ENCODE measurements at regions not wholly inside any gene's neighbourhood (a gene's known extent, or its start where the extent isn't known, plus 50 kb on each side); places are given as distances from the start of the nearest gene placed in this dataset.
"Not testable (repeated sequence)": the region's sequence is repeated elsewhere in the genome, so short reads cannot be mapped to it uniquely, and the experiment has no call there.

GRCh38 chr1:81264976-81265375 lies 535.8 kb upstream of the ADGRL2 start:
- Histone ChIP-seq H3K4me3 (ENCODE audit: low read depth in 1 of 5, low read length in 5 of 5) (no peak overlapping the region), H3K36me3 (ENCODE audit: control insufficient read depth in 5 of 5, insufficient read depth in 5 of 5, low read length in 5 of 5) (no peaks in the 10 kb centered on the region), H3K4me1 (ENCODE audit: control insufficient read depth in 5 of 5, insufficient read depth in 5 of 5, low read length in 5 of 5) (peaks cover 0 to 3% (median 0%) of the 10 kb centered on the region in 5 donors), H3K9ac (ENCODE audit: low read length in 5 of 5) (no peak overlapping the region), H3K27ac (ENCODE audit: low read depth, low read length) (no peak overlapping the region), H3K9me3 (ENCODE audit: control insufficient read depth in 5 of 5, low read length in 5 of 5) (no peaks in the 10 kb centered on the region), H3K27me3 (ENCODE audit: control insufficient read depth in 5 of 5, insufficient read depth in 4 of 5, low read length in 5 of 5) (no peaks in the 10 kb centered on the region)

- Histone ChIP-seq H3K36me3 (ENCODE audit: control insufficient read depth in 5 of 5, insufficient read depth in 5 of 5, low read length in 5 of 5) (no peaks in the 10 kb centered on the region), H3K4me3 (ENCODE audit: low read depth in 1 of 5, low read length in 5 of 5) (no peak overlapping the region), H3K9ac (ENCODE audit: low read length in 5 of 5) (no peak overlapping the region), H3K27ac (ENCODE audit: low read depth, low read length) (no peak overlapping the region), H3K27me3 (ENCODE audit: control insufficient read depth in 5 of 5, insufficient read depth in 4 of 5, low read length in 5 of 5) (no peaks in the 10 kb centered on the region), H3K4me1 (ENCODE audit: control insufficient read depth in 5 of 5, insufficient read depth in 5 of 5, low read length in 5 of 5) (peaks cover 0 to 3% (median 0%) of the 10 kb centered on the region in 5 donors), H3K9me3 (ENCODE audit: control insufficient read depth in 5 of 5, low read length in 5 of 5) (no peaks in the 10 kb centered on the region)
Observed at GRCh38 chr1:81259625-81260411, 540.9 kb upstream of the ADGRL2 start.

DNA sequence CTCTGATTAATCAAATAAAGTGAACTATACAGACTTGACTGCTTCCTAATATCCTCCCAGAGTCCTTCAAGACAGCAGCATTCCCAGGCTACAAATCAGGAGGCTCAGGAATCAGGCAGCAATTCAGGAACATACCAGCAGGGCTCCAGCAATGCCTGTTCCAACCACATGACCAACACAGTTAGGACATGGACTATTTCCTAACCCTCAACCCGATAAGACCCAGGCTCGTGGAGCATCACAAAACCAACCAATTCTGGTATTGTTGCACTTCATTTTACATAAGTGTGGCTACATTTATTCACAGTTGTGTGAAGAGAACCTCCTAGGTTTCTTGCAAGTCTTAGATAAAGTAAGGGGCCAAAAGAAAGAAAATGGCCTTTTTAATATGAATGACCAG lies 546.2 kb upstream of the ADGRL2 start:
- no peak overlapping the region for H3K9ac ChIP-seq (ENCODE audit: low read length in 5 of 5)
- H3K4me1 ChIP-seq (ENCODE audit: control insufficient read depth in 5 of 5, insufficient read depth in 5 of 5, low read length in 5 of 5) = no peaks in the 10 kb centered on the region
- no peak overlapping the region for H3K27ac ChIP-seq (ENCODE audit: low read depth, low read length)
- no peaks in the 10 kb centered on the region for H3K36me3 ChIP-seq (ENCODE audit: control insufficient read depth in 5 of 5, insufficient read depth in 5 of 5, low read length in 5 of 5)
- no peaks in the 10 kb centered on the region for H3K9me3 ChIP-seq (ENCODE audit: control insufficient read depth in 5 of 5, low read length in 5 of 5)
- no peak overlapping the region for H3K4me3 ChIP-seq (ENCODE audit: low read depth in 1 of 5, low read length in 5 of 5)
- no peaks in the 10 kb centered on the region for H3K27me3 ChIP-seq (ENCODE audit: control insufficient read depth in 5 of 5, insufficient read depth in 4 of 5, low read length in 5 of 5)

DNA sequence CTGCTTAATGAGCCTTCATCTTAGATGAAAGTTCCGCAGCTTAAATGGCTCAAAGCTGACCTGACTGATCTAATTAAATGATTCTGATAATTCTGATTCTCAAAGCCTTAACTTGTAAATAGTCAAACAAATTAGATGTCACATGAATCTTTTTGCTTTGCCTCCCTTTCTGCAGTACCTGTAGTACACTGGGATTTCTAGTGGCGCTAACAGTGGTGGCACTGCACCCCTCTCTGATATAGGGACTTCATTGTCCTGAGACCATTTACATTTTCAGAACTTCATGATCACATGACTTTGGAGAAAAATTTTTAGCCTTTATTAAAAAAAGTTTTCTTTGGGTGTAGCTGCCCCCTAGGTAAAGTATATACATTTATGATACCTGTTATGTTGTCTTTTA lies 546.7 kb upstream of the ADGRL2 start:
- H3K9ac ChIP-seq (ENCODE audit: low read length in 5 of 5) = no peak overlapping the region

DNA sequence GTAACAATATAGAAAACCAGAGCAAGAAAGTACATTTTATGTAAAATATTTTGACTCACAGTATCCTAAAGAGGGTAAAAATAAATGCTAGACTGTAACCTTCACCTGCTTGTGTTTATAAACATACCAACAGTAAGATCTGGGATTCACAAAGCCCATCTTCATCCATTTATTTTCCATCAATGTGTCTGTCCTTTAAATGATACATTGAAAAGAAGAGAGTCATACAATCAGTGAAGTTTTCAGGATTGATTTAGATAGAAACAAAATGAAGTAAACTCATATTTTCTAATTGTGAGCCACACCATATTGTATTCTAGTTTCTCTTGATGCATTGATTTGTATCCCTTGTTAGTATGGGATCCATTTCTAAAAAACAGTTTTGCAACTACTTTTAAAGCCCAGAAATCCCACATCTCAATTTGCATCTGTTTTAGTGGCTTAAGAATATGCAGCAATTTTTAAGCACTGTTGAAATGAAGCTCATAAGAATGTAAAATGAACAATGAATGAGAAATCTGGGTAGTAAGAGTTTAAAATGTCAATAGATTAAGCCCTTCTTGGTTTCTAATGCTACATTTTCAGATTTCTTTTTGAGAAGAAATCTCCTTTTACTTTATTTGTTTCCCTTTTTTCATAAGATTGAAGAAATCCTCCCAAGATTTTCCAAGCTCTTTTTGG lies 548.1 kb upstream of the ADGRL2 start:
- no peaks in the 10 kb centered on the region for H3K36me3 ChIP-seq (ENCODE audit: control insufficient read depth in 5 of 5, insufficient read depth in 5 of 5, low read length in 5 of 5)
- H3K9ac ChIP-seq (ENCODE audit: low read length in 5 of 5) = no peak overlapping the region
- H3K27ac ChIP-seq (ENCODE audit: low read depth, low read length) = no peak overlapping the region
- H3K9me3 ChIP-seq (ENCODE audit: control insufficient read depth in 5 of 5, low read length in 5 of 5) = no peaks in the 10 kb centered on the region
- no peaks in the 10 kb centered on the region for H3K27me3 ChIP-seq (ENCODE audit: control insufficient read depth in 5 of 5, insufficient read depth in 4 of 5, low read length in 5 of 5)
- H3K4me3 ChIP-seq (ENCODE audit: low read depth in 1 of 5, low read length in 5 of 5) = no peak overlapping the region
- no peaks in the 10 kb centered on the region for H3K4me1 ChIP-seq (ENCODE audit: control insufficient read depth in 5 of 5, insufficient read depth in 5 of 5, low read length in 5 of 5)

More for the DNA sequence above, 546.7 kb upstream of the ADGRL2 start:
- Histone ChIP-seq H3K4me3 (ENCODE audit: low read depth in 1 of 5, low read length in 5 of 5) (no peak overlapping the region), H3K36me3 (ENCODE audit: control insufficient read depth in 5 of 5, insufficient read depth in 5 of 5, low read length in 5 of 5) (no peaks in the 10 kb centered on the region), H3K9me3 (ENCODE audit: control insufficient read depth in 5 of 5, low read length in 5 of 5) (no peaks in the 10 kb centered on the region), H3K27ac (ENCODE audit: low read depth, low read length) (no peak overlapping the region), H3K4me1 (ENCODE audit: control insufficient read depth in 5 of 5, insufficient read depth in 5 of 5, low read length in 5 of 5) (no peaks in the 10 kb centered on the region), H3K27me3 (ENCODE audit: control insufficient read depth in 5 of 5, insufficient read depth in 4 of 5, low read length in 5 of 5) (no peaks in the 10 kb centered on the region)

- H3K9me3 ChIP-seq (ENCODE audit: control insufficient read depth in 5 of 5, low read length in 5 of 5); H3K4me3 ChIP-seq (ENCODE audit: low read depth in 1 of 5, low read length in 5 of 5); H3K36me3 ChIP-seq (ENCODE audit: control insufficient read depth in 5 of 5, insufficient read depth in 5 of 5, low read length in 5 of 5); H3K27ac ChIP-seq (ENCODE audit: low read depth, low read length); H3K27me3 ChIP-seq (ENCODE audit: control insufficient read depth in 5 of 5, insufficient read depth in 4 of 5, low read length in 5 of 5); H3K4me1 ChIP-seq (ENCODE audit: control insufficient read depth in 5 of 5, insufficient read depth in 5 of 5, low read length in 5 of 5); H3K9ac ChIP-seq (ENCODE audit: low read length in 5 of 5): not testable (repeated sequence)
Observed at GRCh38 chr1:81250825-81251224, 549.9 kb upstream of the ADGRL2 start.

GRCh38 chr1:81245084-81245715 lies 555.5 kb upstream of the ADGRL2 start:
- H3K27ac ChIP-seq (ENCODE audit: low read depth, low read length); H3K36me3 ChIP-seq (ENCODE audit: control insufficient read depth in 5 of 5, insufficient read depth in 5 of 5, low read length in 5 of 5); H3K4me1 ChIP-seq (ENCODE audit: control insufficient read depth in 5 of 5, insufficient read depth in 5 of 5, low read length in 5 of 5); H3K9ac ChIP-seq (ENCODE audit: low read length in 5 of 5); H3K9me3 ChIP-seq (ENCODE audit: control insufficient read depth in 5 of 5, low read length in 5 of 5); H3K4me3 ChIP-seq (ENCODE audit: low read depth in 1 of 5, low read length in 5 of 5); H3K27me3 ChIP-seq (ENCODE audit: control insufficient read depth in 5 of 5, insufficient read depth in 4 of 5, low read length in 5 of 5): not testable (repeated sequence)

DNA sequence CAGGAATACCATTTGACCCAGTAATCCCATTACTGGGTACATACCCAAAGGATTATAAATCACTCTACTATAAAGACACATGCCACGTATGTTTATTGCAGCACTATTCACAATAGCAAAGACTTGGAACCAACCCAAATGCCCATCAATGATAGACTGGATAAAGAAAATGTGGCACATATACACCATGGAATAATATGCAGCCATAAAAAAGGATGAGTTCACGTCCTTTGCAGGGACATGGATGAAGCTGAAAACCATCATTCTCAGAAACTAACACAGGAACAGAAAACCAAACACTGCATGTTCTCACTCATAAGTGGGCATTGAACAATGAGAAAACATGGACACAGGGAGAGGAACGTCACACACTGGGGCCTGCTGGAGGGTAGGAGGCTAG lies 556.1 kb upstream of the ADGRL2 start:
- not testable (repeated sequence) for H3K9ac ChIP-seq (ENCODE audit: low read length in 5 of 5); H3K36me3 ChIP-seq (ENCODE audit: control insufficient read depth in 5 of 5, insufficient read depth in 5 of 5, low read length in 5 of 5); H3K27me3 ChIP-seq (ENCODE audit: control insufficient read depth in 5 of 5, insufficient read depth in 4 of 5, low read length in 5 of 5); H3K27ac ChIP-seq (ENCODE audit: low read depth, low read length); H3K4me1 ChIP-seq (ENCODE audit: control insufficient read depth in 5 of 5, insufficient read depth in 5 of 5, low read length in 5 of 5); H3K9me3 ChIP-seq (ENCODE audit: control insufficient read depth in 5 of 5, low read length in 5 of 5); H3K4me3 ChIP-seq (ENCODE audit: low read depth in 1 of 5, low read length in 5 of 5)

DNA sequence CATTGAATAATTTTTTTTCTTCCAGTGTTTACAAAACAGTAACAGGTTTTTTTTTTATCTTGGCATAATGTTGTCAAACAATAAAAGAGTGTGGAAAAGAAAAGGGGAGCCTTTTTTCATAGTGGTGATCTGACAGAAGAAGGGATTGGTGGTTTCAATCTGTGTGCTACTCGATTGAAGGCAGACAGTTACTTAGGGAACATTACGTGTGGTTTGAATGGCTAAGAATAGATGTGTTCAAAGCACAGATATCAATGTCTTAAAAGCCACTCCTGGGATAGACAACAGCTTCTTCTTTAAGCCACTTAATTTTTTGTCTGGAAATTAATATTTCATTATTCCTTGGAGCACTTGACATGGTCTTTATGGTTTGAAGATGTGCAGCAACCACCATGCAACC lies 558.6 kb upstream of the ADGRL2 start:
- no peak overlapping the region for H3K9ac ChIP-seq (ENCODE audit: low read length in 5 of 5)
- no peaks in the 10 kb centered on the region for H3K9me3 ChIP-seq (ENCODE audit: control insufficient read depth in 5 of 5, low read length in 5 of 5)
- H3K27me3 ChIP-seq (ENCODE audit: control insufficient read depth in 5 of 5, insufficient read depth in 4 of 5, low read length in 5 of 5) = no peaks in the 10 kb centered on the region
- no peak overlapping the region for H3K4me3 ChIP-seq (ENCODE audit: low read depth in 1 of 5, low read length in 5 of 5)
- no peak overlapping the region for H3K27ac ChIP-seq (ENCODE audit: low read depth, low read length)
- peaks cover 0 to 10% (median 3%) of the 10 kb centered on the region in 5 donors for H3K4me1 ChIP-seq (ENCODE audit: control insufficient read depth in 5 of 5, insufficient read depth in 5 of 5, low read length in 5 of 5)
- H3K36me3 ChIP-seq (ENCODE audit: control insufficient read depth in 5 of 5, insufficient read depth in 5 of 5, low read length in 5 of 5) = no peaks in the 10 kb centered on the region

GRCh38 chr1:81238129-81238528 lies 562.6 kb upstream of the ADGRL2 start:
- Histone ChIP-seq H3K4me3 (ENCODE audit: low read depth in 1 of 5, low read length in 5 of 5) (peak overlapping the region in 2 of 5 donors; percentile 24 to 25), H3K27ac (ENCODE audit: low read depth, low read length) (no peak overlapping the region)

More at GRCh38 chr1:81238129-81238528, 562.6 kb upstream of the ADGRL2 start:
- Histone ChIP-seq H3K9me3 (ENCODE audit: control insufficient read depth in 5 of 5, low read length in 5 of 5) (no peaks in the 10 kb centered on the region), H3K9ac (ENCODE audit: low read length in 5 of 5) (no peak overlapping the region), H3K36me3 (ENCODE audit: control insufficient read depth in 5 of 5, insufficient read depth in 5 of 5, low read length in 5 of 5) (no peaks in the 10 kb centered on the region), H3K27me3 (ENCODE audit: control insufficient read depth in 5 of 5, insufficient read depth in 4 of 5, low read length in 5 of 5) (no peaks in the 10 kb centered on the region), H3K4me1 (ENCODE audit: control insufficient read depth in 5 of 5, insufficient read depth in 5 of 5, low read length in 5 of 5) (peaks cover 0 to 13% (median 3%) of the 10 kb centered on the region in 5 donors)
